GM12872 (cell line): ENCODE measurements at regions not wholly inside any gene's neighbourhood (a gene's known extent, or its start where the extent isn't known, plus 50 kb on each side); places are given as distances from the start of the nearest gene placed in this dataset.

Experiments used
- TF ChIP-seq, protein P1 (sequence below): IDR thresholded peaks from 3 replicates; pipeline ENCODE4 v1.5.1; 2011; ENCODE audit warnings: low read depth, mild to moderate bottlenecking, low read length, moderate library complexity; ENCODE audit not compliant: insufficient read depth

DNA sequence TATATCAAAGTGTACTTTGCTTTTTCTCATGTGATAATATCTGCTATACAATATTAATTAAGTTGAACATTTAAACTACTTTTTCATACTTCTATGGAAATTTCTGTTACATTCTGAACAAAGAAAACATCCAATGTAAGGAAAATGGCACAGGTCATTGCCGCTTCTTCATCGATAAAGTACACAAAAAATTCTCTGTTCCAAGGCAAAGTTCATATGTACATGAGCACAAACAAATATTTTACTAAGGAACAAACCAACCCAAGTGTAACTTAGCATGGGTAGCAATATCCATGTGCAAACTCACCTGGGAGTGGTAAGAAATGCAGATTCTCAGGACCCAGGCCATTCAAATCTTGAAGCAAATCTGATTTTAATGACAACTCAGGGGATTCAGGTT lies 139.8 kb downstream of the TMEM161B start:
- TF ChIP-seq, protein P1, sequence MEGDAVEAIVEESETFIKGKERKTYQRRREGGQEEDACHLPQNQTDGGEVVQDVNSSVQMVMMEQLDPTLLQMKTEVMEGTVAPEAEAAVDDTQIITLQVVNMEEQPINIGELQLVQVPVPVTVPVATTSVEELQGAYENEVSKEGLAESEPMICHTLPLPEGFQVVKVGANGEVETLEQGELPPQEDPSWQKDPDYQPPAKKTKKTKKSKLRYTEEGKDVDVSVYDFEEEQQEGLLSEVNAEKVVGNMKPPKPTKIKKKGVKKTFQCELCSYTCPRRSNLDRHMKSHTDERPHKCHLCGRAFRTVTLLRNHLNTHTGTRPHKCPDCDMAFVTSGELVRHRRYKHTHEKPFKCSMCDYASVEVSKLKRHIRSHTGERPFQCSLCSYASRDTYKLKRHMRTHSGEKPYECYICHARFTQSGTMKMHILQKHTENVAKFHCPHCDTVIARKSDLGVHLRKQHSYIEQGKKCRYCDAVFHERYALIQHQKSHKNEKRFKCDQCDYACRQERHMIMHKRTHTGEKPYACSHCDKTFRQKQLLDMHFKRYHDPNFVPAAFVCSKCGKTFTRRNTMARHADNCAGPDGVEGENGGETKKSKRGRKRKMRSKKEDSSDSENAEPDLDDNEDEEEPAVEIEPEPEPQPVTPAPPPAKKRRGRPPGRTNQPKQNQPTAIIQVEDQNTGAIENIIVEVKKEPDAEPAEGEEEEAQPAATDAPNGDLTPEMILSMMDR = no peak

DNA sequence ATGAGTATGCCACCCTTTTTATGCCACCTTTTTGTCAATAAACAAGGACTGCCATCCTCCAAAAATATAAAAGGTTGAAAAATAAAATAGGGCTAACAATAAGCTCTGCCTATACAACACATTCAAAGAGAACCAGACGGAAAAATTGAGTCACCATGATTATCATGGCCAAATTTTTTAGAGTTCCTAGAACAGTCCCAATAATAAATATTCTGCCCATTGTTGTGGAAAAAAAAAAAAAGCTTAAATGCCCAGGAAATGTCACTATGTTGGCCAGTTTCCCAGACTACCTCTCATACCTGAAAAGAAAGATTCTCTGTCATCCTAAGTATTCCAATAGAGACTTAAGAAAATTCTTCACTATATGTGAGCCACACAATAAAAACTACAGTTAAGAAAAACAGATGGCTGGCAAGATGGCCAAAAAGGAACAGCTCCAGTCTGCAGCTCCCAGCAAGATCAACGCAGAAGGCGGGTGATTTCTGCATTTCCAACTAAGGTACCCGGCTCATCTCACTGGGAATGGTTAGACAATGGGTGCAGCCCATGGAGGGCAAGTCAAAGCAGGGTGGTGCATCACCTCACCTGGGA lies 149.0 kb downstream of the TMEM161B start:
- TF ChIP-seq, protein P1 = no peak

DNA sequence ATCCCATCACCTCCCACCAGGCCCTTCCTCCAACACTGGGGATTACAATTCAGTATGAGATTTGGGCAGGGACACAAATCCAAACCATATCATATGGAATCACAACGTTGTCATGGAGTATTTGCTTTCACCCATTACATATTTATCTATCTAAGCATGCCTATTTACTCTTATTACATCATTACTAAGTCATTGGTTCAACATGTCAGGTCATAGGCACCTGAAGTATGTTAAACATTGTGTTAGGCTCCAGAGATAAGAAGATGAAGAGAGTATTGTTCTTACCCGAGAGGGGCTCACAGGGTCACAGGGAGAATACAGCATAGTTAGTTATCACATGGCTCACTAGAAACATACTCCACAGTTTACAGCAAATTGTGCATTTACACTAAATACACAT lies 150.5 kb downstream of the TMEM161B start:
- TF ChIP-seq, protein P1 = no peak

DNA sequence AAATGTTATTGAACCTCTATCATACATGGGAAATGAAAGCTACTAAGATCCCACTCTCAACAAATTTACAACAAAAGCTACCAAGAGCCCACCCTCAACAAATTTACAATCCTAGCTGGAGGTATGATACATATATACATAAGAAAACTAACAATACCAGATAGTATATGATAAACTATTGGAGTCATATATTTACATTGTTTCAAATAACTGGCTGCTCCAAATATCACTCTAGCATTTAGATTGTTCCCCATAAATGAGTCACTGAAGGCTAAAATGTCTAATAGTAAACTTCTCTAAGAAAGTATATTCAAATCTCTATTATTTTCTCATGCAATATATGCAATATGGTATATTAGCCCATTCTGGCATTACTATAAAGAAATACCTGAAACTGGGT lies 151.1 kb downstream of the TMEM161B start:
- TF ChIP-seq, protein P1 = no peak

DNA sequence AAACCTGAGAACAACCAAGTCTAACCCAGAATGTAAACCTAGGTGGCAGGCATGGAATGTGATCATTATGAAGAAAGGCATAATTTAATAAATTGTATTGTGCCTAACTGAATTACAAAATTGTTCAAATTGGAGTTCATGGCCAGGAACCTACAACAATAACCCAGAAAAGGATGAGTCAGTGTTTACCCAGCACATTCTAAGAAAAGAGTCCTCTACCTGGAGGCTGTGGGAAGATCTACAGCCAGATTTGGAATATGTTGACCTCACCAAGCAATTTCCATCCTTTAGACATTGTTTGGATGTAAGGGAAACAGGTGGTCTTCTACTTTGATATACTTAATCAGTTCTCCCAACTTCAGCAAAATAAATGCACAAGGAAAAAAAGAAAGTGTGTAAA lies 152.2 kb downstream of the TMEM161B start:
- TF ChIP-seq, protein P1 = no peak

DNA sequence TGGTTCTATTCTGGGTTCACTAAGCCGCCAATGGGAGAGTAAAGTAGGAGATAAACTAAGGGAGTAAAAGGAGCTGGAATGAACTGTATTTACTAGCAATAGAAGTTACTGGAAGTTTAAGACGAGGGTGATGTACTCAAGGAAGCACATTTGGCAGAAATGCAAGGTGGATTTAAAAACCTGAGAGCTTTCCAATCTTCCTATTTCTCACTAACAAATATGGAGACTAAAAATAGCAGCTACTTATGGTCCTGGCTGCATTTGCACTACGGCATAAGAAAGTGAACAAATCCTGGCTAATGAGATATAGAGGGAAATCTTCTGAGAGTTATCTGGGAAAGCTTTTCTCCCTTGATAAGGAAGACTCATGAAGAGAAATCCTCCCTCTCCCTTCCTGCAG lies 153.4 kb downstream of the TMEM161B start:
- TF ChIP-seq, protein P1 = no peak

DNA sequence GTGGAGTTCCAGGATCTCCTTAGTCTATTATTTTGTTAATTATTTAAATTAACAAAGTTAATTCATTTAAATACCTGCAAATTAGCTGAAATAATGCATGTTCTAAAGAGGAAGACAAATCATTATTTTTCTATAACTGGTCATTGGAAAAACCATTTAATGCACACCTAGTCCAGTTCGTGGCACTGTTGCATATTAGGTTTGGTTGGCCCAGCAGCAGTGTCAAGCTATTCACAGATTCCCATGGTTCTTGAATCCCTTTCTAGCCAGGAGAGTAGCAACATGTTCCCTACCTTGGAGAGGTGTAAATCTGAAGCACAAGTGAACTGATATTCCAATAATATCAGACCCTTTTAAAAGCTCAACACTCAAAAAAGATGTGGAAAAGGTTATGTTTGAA lies 155.2 kb downstream of the TMEM161B start:
- TF ChIP-seq, protein P1 = no peak

DNA sequence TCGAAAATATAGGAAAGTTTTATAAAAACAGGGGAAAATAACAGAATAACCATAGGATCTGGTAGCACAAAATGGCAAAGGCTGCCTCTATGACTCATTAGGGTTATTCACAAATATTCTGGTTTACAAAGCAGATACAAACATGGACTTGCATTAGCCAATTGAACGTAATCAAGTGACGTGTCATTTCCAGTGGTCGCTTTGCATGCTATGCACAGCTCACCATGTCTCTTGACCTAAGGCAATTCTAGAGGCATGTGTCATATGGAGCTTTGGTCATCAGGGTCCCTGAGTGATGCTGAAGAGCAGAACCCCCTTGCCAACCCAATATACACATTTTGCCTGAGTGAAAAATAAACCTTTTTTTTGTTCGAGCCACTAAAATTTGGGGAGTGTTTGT lies 158.8 kb downstream of the TMEM161B start:
- TF ChIP-seq, protein P1 = no peak
